AG04449 (cell line): ENCODE measurements at regions not wholly inside any gene's neighbourhood (a gene's known extent, or its start where the extent isn't known, plus 50 kb on each side); places are given as distances from the start of the nearest gene placed in this dataset.
A peak's percentile ranks its signal among the peaks of the same experiment; 100 is the strongest.

Source experiments
- CTCF ChIA-PET: fragments of 350-600 bp; formaldehyde crosslinking; extraction: SDS; loops from one replicate; lab custom pipeline; 2021; ENCODE audit warnings: antibody characterized with exemption; lab: Yijun Ruan, JAX
- POLR2A ChIA-PET: fragments of 400-600, 350-600 bp; formaldehyde crosslinking; extraction: SDS; loops from one replicate; lab custom pipeline; 2020; ENCODE audit warnings: antibody characterized with exemption, inconsistent platforms; lab: Yijun Ruan, JAX
- DNase-seq: peaks from one replicate; pipeline ENCODE4 v3.0.0-alpha.2; 2010; ENCODE audit warnings: low read depth, low spot score
- H3K4me3 ChIP-seq: 2 replicates; pipeline ENCODE4 v1.5.1; 2011; ENCODE audit warnings: low read depth, mild to moderate bottlenecking, control low read depth, low read length
- TF ChIP-seq, protein P1 (sequence below): IDR thresholded peaks from one replicate; pipeline ENCODE4 v1.5.1; 2011; ENCODE audit warnings: mild to moderate bottlenecking, moderate library complexity, low read length, control low read depth, inconsistent platforms; ENCODE audit not compliant: insufficient read depth; ENCODE audit errors: missing control alignments

DNA sequence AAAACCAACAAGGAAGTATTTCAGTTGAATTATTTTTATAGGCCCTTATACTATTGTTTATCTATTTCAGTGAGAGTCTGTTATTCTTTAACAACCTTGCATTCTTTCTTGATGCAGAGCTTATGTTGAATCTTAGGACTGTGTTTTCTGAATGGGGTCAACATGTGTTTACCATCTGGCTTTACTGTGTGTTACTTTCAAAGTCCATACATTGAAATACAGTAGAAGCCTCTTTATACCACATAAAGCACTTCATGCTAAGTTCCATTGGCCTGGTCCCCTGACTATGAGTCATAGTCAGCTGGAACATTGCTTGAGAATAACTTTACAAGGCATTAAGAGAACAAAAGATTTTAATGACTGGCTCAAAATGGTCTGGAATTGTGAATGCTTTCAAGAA lies 152.6 kb downstream of the GASK1B start:
- ChIA-PET POLR2A (no interaction called here), CTCF (interaction anchor here (1.0 kb wide), 1 partner anchor 152 kb away, joined by 3 read pairs; no protein-coding TSS in a partner anchor)
- DNase-seq: peak; percentile 69
- TF ChIP-seq, protein P1, sequence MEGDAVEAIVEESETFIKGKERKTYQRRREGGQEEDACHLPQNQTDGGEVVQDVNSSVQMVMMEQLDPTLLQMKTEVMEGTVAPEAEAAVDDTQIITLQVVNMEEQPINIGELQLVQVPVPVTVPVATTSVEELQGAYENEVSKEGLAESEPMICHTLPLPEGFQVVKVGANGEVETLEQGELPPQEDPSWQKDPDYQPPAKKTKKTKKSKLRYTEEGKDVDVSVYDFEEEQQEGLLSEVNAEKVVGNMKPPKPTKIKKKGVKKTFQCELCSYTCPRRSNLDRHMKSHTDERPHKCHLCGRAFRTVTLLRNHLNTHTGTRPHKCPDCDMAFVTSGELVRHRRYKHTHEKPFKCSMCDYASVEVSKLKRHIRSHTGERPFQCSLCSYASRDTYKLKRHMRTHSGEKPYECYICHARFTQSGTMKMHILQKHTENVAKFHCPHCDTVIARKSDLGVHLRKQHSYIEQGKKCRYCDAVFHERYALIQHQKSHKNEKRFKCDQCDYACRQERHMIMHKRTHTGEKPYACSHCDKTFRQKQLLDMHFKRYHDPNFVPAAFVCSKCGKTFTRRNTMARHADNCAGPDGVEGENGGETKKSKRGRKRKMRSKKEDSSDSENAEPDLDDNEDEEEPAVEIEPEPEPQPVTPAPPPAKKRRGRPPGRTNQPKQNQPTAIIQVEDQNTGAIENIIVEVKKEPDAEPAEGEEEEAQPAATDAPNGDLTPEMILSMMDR: no peak
- no peak overlapping the region for H3K4me3 ChIP-seq

- no peak overlapping the region for H3K4me3 ChIP-seq
- ChIA-PET CTCF (interaction anchor here (6.2 kb wide), 1 partner anchor 153 kb away, joined by 26 read pairs; no protein-coding TSS in a partner anchor), POLR2A (no interaction called here)
- TF ChIP-seq, protein P1: no peak
- DNase-seq: no peak
Observed at GRCh38 chr4:158018831-158019230, 154.0 kb downstream of the GASK1B start.

GRCh38 chr4:158018221-158018830 lies 154.5 kb downstream of the GASK1B start:
- CTCF ChIA-PET: interaction anchor here (6.2 kb wide), 1 partner anchor 153 kb away, joined by 26 read pairs; no protein-coding TSS in a partner anchor
- POLR2A ChIA-PET: no interaction called here
- no peak for DNase-seq

GRCh38 chr4:158016511-158016910 lies 156.3 kb downstream of the GASK1B start:
- TF ChIP-seq, protein P1: no peak
- POLR2A ChIA-PET: interaction anchor here (0.5 kb wide), 1 partner anchor 35 kb away, joined by 3 read pairs; no protein-coding TSS in a partner anchor
- CTCF ChIA-PET: interaction anchor here (0.7 to 6.2 kb wide), 2 partner anchors 155 to 177 kb away, joined by 4 to 26 read pairs; no protein-coding TSS in a partner anchor
- no peak overlapping the region for H3K4me3 ChIP-seq
- no peak for DNase-seq

More at GRCh38 chr4:158018221-158018830, 154.5 kb downstream of the GASK1B start:
- H3K4me3 ChIP-seq: no peak overlapping the region
- TF ChIP-seq, protein P1: no peak

DNA sequence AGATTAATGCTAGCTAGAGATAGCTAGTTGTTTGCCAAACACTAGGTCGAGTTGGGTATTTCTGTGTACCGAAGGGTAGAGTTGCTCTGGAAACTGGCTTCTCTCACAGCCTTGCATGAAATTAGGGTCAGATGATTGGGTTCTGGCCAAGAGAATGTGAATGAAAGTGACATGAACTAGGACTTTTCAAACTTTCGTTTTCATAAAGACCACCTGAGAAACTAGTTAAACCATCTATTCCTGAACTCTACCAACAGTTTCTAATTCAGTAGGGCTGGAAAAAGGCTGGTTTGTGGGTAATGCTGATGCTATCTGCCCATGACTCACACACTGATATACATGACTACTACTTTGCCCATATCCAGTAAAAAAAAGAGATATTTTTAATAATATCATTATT lies 157.6 kb downstream of the GASK1B start:
- ChIA-PET CTCF (interaction anchor here (1.1 to 6.2 kb wide), 2 partner anchors 22 to 156 kb away, joined by 4 to 26 read pairs; no protein-coding TSS in a partner anchor), POLR2A (no interaction called here)
- H3K4me3 ChIP-seq: no peak overlapping the region
- DNase-seq: no peak
- TF ChIP-seq, protein P1: no peak

DNA sequence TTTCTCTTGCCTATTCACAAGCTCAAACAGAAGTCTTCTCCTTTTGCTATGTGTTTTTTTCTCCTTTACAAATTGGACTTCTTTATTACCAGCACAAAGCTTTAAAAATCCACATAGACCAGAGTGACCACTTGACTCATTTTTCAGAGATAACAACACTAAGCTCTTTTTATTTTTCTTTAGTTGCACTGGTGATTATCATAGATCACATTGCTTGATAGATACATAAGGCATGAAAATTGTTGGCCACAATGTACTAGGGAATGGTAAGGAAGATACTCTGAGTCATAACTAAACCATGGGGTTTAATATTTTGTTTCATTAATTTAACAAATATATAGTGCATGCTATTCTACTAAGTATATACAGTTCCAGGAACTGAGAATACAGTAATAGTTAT lies 159.0 kb downstream of the GASK1B start:
- TF ChIP-seq, protein P1: no peak
- ChIA-PET CTCF (interaction anchor here (0.8 to 6.2 kb wide), 2 partner anchors 158 to 176 kb away, joined by 3 to 26 read pairs; no protein-coding TSS in a partner anchor), POLR2A (no interaction called here)
- H3K4me3 ChIP-seq: no peak overlapping the region
- peak; percentile 57 for DNase-seq
